ENCODE measurements at regions not wholly inside any gene's neighbourhood (a gene's known extent, or its start where the extent isn't known, plus 50 kb on each side); places are given as distances from the start of the nearest gene placed in this dataset.
A peak's percentile ranks its signal among the peaks of the same experiment; 100 is the strongest.

GRCh38 chr20:23279836-23280235 is 70.8 kb upstream of the NXT1 start:
- no peak for DNase-seq (ENCODE audit: low spot score)

DNA sequence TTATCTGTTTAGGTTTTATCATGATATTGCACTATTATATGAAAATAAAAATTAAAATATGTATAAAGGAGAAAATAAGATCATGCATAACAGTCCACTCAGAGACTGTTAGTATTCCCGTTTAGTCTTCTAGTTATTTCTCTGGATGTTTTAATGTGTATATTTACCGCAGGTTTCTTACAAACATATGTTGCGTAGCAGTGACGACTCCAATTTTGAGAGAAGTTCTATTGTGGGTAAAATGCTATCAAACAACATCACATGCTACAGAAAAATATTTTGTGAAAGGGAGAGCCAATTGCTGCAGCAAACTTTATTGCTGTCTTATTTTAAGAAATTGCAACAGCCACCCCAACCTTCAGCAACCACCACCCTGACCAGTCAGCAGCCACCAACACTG is 72.4 kb upstream of the NXT1 start:
- DNase-seq (ENCODE audit: low spot score) = no peak

GRCh38 chr20:23277316-23277715 is 73.3 kb upstream of the NXT1 start:
- no peak for DNase-seq (ENCODE audit: low spot score)

DNA sequence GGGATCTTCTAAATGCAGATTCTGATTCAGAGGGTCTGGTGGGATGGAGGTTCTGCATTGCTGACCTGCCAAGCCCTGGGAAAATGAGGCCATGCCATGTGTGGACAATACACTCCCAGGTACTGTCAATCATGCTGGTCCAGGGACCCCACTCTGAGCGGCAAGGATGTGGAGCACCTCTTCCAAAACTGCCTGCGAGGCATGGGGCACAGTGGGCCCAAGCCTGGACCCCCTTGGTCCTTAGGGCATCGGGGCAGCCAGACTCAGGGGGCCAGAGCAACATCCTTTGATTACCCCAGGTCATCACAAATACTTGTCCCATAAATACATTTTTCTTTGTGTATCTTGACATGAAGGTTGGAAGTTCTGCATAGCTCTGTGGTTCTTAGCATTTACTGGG is 76.8 kb upstream of the NXT1 start:
- DNase-seq (ENCODE audit: low spot score) = no peak

DNA sequence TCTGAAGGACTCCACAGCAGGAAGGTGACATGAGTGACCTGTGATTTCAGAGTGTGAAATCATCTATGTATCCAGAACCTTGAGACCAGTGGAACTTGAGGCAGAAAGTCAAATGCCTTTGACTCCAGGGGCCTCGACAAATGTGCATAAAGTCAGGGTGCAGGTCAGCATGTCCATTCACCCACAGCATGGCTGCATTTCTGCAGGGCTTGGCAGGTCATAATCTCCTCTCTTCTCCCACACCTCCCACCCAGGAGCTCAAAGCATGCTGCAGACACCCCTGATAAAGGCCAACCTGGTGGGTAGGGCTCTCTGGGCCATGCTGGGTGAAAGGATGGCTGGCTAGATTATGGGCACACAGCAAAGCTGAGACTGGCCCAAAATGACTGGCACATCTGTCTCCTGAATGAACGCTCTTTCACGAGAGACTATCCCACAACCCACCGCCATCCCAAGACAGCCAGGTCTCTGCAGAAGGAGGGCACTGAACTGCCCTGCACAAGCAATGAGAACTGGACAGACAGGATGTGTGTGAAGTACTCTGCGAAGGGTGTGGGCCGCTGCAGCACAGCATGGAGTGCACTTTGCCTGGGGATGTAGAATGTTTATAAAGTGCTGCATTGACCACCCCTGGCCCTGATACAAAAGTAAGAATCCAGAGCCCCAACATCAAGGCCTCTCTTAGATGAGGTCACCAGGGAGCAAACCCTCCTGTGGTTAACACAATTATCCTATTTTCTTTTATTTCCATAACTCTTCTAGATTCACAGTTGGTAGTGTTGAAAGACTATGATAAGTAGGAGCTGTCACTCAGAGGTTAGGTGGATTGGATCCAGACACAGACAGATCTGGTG is 78.2 kb upstream of the NXT1 start:
- no peak for DNase-seq (ENCODE audit: low spot score)

DNA sequence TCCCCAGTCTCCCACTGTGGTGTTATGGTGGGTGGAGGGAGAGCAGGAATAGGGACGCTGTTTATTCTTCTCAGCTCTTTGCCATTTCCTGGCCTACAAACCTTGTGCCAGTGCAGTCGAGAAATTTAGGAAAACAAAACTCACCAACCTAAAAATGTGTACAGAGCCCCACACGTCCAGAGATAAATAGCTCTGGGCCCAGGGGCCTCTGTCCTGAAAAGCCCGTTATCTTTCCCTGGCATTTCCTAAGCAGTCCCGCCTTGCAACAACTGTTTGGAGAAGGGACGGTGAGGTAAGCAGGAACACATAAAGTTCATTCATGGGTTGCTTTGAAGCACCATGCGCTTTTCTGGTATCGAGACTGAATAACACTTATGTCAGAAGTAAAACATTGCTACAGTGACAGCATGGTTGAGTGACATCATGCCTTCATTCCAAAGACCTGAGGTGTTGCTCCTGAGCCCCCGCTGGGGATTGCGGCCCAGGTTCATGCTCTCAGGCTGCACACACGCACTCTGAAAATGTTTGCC is 80.1 kb upstream of the NXT1 start:
- peak; percentile 50 for DNase-seq (ENCODE audit: low spot score)

DNA sequence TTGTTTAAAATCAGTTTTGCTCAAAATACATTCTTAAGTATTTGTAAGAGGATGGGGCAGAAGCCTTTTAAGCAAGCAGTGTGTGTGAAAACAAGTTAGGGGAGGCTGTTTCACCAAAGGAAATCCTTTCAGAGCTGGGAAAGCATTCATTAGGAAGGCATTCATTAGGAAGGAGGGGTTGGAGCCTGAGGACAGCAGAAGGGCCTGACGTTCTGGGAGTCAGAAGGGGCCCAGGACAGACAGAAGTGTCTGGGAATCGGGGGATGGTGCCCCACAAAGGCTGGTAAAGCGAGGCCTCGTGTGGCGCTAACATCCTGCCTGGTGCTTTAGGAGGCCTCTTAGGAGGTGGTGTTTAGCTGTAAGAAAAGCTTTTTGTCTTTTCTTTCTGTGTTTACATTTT is 80.6 kb upstream of the NXT1 start:
- no peak for DNase-seq (ENCODE audit: low spot score)

DNA sequence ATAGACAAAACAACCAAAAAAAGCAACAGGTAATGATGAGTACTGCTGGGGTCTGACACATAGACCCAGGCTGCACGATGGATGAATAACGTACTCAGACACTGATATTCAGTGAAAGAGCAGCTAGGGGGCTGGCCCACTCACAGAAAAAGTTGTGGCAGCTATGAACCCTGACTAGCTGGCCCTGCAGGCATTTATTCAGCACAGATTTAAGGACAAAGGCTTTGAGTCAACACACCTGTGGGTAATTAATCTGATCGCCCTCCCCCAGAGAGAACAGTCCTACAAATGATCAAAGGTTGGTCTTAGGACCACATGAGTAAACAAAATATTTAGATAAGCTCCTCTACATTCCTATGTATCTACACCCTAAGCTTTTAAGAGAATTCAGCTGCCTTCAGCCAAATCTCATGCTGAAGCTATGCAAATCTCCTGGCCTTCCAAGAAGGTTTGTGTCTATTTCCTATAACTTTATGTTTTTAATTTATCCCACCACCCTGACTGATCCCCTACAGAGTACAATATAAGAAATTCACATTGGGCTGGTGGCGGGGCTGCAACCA is 81.7 kb upstream of the NXT1 start:
- no peak for DNase-seq (ENCODE audit: low spot score)

DNA sequence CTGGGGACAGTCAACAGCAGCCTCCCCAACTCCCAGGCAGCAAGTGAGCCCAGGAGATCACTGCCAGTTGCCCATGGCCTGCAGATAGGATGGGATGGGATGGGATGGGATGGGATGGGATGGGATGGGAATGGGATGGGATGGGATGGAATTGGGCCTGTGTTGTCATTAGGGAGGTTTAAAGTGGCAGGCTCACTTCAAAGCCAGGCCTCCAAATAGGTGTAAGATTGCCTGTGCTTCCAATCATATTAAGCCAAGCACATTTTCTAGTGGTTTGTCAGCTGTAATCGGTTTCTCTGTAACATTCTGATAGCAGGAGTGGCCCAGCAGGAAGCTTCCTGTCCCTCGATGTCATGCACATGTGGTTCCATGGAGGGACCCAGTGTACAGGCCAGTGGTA is 82.7 kb upstream of the NXT1 start:
- no peak for DNase-seq (ENCODE audit: low spot score)

- no peak for DNase-seq (ENCODE audit: low spot score)
These were observed 83.8 kb upstream of the NXT1 start for GRCh38 chr20:23266530-23267398.

DNA sequence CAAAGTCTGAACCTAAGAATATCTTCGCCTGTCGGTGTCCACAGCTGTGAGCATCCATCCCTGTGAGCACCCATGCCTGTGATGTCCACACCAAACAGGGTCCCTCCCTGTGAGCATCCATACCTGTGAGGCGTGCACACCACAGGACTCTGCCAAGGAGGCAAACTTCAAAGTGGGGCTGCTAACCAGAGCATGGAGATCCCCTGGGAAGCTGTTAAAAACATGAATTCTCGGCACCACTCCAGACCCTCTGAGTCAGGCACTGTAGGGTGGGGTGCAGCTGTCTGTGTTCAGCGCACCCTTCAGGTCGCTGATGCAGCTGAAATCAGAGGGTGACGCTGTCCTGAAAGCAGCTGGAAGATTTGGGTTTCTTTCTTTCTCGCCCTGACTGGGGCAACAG is 85.4 kb upstream of the NXT1 start:
- DNase-seq (ENCODE audit: low spot score) = no peak

DNA sequence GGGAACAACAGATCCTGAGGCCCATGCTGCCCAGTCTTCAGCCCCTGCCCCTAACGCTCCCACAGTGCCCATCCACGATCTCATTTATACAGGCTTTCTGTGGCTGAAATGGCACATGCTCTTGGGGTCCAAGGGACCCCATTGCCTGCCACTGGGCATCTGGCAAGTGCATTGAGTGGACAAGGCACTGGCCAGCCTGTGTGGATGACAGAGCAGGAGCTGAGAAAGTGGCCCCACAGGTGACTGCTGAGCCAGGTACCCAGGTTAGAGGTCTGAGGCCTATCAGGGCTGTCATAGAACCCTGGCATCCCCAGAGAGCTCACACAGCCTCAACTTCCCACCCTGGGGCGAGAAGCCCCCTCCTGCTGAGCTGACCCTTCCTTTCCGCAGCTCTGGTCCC is 86.0 kb upstream of the NXT1 start:
- no peak for DNase-seq (ENCODE audit: low spot score)

DNA sequence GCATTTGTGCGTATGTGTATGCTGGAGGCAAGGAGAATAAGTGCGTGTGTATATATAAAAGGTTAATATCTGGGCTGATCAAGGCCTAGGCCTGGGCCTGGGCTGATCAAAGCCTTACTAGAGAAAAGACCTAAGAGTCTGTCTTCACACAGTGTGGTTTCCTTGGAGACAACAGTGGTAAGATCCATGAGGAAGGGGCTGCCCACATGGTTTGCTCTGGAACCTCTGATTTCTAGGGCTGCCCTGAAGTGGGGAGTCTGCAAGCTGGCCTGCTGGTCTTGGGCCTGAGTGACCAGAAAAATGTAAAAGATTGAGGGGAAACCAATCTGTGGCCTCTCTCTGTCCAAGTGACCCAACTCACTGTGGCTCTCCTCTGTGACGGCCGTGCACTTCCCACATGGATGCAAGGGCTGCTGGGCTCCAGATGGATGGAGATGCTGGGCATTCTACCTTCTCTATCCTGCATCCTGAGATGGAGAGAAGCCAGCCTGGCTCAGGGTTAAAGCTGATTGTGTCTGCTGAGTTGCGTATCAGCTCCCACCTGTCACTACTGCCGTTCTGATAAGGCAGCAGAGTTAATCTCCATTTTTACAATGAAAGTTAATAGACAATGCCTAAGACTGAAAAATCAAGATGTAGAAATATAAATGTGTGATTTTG is 90.3 kb upstream of the NXT1 start:
- DNase-seq (ENCODE audit: low spot score) = no peak

DNA sequence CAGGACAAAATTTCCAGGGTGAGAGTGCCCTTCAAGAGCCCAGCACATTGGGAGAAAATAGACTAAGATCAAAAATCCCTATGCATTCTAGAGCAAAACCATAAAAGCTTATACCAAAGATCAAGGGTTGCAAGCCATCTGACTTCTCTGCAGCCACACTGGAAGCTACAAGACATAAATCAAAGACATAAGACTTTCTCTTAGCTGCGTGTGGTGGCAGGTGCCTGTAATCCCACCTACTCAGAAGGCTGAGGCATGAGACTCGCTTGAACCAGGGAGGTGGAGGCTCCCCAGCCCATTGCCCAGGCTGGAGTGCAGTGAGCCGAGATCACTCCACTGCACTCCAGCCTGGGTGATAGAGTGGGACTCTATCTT is 91.9 kb upstream of the NXT1 start:
- no peak for DNase-seq (ENCODE audit: low spot score)

DNA sequence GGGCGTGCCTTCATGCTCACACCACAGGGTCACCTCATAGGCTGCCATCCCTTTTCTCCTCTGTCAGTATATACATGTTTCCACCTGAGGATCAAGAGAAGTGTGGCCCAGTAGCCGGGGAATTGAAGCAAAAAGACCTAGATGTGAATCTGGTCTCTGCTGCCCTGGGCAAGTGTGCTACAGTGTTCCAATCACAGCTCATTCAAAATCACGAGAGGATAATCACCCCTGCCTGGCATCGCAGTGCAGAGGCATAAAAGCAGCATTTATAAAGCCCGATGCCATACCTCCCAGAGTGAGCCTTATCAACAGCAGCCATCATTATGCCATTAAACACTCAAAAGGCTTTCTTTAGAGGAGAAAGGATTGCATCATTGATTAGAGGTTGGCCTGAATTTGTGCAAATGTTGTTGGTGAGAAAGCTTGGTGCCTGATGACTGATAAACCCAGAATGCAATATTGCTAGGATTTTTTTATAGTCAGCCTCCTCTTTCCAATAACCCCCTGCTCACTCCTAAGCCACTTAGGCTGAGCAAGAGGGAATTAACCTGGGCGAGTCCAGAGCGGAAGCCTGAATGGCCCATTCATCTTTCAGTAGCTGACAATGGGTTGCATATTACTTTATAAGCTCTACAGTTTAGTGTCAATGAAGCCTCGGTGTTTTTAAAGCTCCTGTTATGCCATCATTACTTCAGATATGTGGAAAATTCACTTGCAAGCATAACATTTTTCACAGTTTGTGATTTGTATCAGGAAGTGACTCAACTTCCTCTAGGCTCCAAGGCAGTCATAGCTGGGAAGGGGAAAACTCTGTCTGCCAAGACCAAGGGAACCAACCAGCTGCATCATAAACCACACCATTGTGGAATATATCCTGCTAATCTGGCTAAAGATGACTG is 92.5 kb upstream of the NXT1 start:
- peak; percentile 69 for DNase-seq (ENCODE audit: low spot score)

DNA sequence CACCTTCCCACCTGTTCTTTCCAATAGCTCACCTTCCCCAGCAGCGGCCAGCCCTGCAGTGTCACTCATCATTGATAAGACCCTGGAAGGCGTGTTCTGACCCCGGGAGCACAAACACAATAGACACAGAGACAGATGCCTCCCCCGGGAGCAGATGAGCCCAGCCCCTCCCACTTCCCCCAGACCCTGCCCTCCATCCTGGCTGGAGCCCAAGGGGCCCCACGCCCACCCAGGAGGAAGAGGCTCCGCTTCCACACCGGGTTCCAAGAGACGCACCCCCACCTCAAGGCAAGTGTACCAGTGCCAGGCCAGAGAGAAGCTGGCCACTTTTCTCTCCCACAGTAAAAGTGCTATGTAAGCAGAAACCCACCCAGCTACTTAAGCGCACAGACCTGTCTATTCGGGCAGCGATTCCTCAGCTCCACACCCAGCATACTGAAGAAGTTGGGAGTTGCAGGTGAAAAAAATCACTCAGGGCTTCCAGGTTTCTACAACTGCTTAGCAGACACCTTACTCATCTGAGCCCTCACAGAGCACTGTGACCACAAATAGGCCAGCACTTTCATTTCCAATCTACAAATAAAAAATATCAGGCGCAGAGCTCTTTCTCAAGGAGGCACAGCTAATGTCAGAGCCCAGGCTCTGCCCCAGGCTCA is 93.4 kb upstream of the NXT1 start:
- no peak for DNase-seq (ENCODE audit: low spot score)

DNA sequence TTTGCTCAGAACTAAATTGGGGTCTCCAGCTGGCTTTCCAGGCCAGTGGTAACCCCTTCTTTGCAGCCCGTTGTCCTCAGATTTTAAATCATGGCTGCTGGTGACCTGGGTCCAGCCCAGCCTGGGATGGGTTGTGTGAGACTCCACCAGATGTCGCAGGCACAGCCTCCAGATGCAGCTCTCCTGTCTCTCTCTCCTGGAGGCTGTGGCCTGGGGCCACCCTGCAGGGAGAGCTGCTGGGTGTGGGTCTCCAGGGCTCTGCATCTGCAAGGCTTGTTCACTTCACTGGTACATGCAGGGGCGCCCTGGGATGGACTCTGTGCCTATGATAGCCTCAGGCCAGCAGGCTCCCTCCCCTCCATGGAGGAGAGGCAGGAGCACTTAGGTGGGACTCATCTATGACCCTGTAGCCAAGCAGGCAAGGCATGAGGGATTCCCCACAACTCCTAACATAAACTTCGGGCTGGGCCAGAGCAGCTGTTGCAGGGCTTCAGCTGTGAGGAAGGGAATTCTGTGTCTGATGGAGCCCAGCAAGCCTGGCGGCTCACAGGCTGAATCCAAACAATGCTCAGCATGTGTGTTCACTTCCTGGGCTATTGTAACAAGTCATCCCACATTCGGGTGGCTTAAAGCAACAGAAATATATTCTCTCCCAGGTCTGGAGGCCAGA is 94.7 kb upstream of the NXT1 start:
- no peak for DNase-seq (ENCODE audit: low spot score)

DNA sequence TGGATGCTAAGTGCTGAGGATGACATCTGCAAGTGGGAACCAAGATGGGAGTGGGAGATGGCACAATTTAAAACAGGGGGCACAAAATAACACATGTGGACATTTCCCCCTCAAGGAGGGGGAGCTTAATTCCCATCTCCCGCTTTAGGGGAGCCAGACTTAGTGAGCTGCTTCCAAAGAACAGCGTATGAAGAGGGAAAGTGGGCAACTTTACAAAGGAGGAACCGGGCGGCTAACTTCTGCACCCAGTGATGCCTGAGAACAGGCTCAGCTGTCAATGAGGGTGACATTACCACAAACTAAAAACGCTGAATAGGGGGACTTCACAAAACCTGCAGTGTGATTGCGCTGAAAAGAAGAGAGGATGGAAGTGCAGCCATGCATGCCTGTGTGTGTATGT is 95.5 kb upstream of the NXT1 start:
- DNase-seq (ENCODE audit: low spot score) = no peak

DNA sequence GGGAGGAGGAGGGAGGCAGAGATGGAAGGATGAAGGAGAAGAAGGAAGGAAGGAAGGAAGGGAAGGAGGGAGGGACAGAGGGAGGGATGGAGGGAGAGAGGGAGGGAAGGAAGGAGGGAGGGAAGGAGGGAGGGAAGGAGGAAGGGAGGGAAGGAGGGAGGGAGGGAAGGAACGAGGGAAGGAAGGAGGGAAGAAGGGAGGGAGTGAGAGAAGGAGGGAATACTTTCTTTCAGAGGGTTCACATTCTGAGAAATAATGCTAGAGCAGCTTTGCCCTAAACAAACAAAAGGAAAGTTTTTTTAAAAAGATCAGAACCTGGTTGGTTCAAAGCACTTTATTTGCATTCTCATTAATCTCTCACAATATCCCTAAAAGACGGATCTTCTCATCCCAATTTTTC is 96.1 kb upstream of the NXT1 start:
- DNase-seq (ENCODE audit: low spot score) = no peak

DNA sequence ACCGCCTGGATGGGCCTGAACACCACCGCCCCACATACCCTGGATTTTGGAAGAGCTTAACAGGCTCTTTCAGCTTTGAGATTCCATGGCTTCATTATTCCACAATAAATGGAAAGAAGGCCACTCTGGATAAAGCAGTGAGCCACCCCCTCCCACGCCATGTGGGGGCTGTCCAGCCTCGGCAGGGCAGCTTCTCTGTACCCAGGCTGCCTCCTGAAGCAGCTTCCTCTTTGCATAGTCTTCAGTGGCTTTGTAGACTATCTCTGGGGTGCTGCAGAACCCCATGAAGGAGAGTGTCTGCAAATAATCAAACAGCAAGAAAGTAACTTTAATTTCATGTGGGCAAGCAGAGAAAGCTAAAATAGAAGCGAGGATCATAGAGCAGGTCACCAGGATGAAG is 96.6 kb upstream of the NXT1 start:
- DNase-seq (ENCODE audit: low spot score) = no peak
